ENCODE measurements at regions not wholly inside any gene's neighbourhood (a gene's known extent, or its start where the extent isn't known, plus 50 kb on each side); places are given as distances from the start of the nearest gene placed in this dataset.

DNA sequence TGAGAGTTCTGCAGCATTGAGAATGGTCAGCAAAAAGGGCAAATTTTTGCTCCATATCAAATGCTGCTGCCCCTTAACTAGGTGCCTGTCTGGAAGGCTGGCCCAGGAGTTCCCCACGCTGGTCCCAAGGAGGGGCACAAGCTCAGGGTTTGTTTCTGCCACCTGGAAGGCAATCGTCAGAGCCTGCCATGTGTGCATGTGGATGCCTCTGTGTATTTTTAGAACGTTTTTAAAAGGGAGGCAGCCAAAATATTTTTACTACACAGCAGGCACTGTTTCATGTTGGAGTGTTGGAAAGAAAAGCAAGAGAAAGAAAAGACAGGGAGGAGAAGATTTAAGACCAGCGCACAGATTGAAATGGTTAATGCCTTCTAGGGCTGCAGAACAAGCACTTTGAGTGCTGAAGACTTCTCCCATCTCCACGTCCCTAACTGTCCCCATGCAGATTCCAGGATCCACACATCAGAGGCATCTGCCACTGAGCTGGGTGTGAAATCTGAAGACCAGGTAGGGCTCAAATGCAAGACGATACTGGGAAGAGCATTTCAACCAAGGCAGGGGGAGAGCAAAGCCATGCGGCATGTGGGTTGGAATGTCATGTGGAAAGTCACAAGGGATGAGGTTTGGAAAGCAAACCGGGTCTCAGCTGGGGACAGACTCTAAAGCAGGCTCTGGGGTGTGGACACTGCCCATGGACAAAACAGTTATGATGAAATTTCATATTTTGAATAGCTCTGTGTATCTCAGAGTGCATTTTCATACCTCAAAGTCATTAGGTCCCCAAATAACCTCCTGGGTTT is 557.2 kb downstream of the BCL11B start:
- TF ChIP-seq, protein P1, sequence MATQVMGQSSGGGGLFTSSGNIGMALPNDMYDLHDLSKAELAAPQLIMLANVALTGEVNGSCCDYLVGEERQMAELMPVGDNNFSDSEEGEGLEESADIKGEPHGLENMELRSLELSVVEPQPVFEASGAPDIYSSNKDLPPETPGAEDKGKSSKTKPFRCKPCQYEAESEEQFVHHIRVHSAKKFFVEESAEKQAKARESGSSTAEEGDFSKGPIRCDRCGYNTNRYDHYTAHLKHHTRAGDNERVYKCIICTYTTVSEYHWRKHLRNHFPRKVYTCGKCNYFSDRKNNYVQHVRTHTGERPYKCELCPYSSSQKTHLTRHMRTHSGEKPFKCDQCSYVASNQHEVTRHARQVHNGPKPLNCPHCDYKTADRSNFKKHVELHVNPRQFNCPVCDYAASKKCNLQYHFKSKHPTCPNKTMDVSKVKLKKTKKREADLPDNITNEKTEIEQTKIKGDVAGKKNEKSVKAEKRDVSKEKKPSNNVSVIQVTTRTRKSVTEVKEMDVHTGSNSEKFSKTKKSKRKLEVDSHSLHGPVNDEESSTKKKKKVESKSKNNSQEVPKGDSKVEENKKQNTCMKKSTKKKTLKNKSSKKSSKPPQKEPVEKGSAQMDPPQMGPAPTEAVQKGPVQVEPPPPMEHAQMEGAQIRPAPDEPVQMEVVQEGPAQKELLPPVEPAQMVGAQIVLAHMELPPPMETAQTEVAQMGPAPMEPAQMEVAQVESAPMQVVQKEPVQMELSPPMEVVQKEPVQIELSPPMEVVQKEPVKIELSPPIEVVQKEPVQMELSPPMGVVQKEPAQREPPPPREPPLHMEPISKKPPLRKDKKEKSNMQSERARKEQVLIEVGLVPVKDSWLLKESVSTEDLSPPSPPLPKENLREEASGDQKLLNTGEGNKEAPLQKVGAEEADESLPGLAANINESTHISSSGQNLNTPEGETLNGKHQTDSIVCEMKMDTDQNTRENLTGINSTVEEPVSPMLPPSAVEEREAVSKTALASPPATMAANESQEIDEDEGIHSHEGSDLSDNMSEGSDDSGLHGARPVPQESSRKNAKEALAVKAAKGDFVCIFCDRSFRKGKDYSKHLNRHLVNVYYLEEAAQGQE (IDR thresholded peaks at IDR 0.05; ENCODE audit: low read depth): no peak
- TF ChIP-seq FOXM1 (IDR thresholded peaks at IDR 0.05; ENCODE audit: borderline replicate concordance, low read depth) (no peak), TCF12 (IDR thresholded peaks at IDR 0.05; ENCODE audit: low read depth) (no peak)

DNA sequence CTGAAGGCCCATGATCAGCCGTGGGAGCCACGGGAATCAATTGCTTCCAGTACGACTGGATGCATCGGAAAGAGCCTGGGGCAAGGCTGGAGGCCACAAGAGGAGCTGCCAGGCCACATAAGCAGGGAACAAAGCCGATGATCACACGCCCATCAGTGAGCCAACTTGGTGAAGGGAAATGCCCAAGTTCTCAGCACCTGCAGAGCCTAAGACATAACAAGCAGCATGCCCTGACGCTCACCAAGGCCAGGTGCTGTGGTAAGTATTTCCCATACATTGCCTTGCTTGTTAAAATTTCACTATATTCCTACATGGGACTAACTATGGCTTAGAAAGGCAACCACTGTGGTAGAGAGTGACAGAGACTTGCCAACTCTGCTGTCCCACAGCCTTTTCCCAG is 555.9 kb downstream of the BCL11B start:
- TF ChIP-seq TCF12 (IDR thresholded peaks at IDR 0.05; ENCODE audit: low read depth) (no peak), NFIC (IDR thresholded peaks at IDR 0.05) (no peak), CEBPB (IDR thresholded peaks at IDR 0.05) (no peak), CREB1 (IDR thresholded peaks at IDR 0.05; ENCODE audit: low read depth) (no peak)

DNA sequence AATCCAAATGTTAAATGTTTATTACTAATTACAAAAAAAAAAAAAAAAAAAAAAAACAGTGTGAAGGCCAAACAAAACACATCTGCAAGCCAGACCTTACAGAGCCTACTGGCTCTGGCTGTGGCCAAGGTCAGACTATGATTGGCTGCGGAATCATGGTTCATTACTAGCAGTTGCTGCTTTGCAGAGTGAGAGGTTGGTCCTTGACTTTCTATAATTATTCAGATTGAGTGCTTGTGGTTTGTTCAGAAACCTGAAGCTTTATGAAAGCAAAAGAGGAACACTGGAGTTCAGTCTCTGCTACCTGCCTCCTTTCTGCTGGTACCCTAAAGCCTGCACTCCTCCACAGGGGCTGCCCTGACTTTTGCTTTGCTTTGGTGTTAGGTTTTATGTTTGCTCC is 550.9 kb downstream of the BCL11B start:
- no peak for TF ChIP-seq EP300 (IDR thresholded peaks at IDR 0.05; ENCODE audit: borderline replicate concordance)
- no peak for TF ChIP-seq TAF1 (IDR thresholded peaks at IDR 0.05; ENCODE audit: low read depth)
- no peak for TF ChIP-seq FOXM1 (IDR thresholded peaks at IDR 0.05; ENCODE audit: borderline replicate concordance, low read depth)
- TF ChIP-seq, protein P2, sequence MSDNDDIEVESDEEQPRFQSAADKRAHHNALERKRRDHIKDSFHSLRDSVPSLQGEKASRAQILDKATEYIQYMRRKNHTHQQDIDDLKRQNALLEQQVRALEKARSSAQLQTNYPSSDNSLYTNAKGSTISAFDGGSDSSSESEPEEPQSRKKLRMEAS (IDR thresholded peaks at IDR 0.05): no peak

DNA sequence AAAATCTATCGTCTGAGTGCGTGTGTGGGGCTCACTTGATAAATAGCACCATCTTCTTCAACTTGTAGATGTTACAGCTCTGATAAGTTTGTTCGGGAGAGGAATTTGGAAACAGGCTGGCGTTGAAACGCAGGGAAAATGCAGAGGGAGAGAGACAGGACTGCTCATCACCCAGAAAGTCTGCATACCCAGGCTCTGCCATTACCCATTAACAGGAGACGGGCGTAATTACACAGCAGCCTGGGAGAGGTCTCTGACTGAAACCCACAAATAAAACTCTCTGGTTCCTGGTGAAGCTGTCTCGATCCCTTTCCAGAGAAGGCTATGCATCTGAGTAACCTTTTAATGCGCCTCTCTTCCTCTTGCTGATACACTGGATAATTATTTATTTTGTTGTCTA is 547.3 kb downstream of the BCL11B start:
- TF ChIP-seq CEBPB (IDR thresholded peaks at IDR 0.05): no peak
- no peak for TF ChIP-seq NFIC (IDR thresholded peaks at IDR 0.05)
- TF ChIP-seq FOXM1 (IDR thresholded peaks at IDR 0.05; ENCODE audit: borderline replicate concordance, low read depth): no peak
- TF ChIP-seq TEAD4 (IDR thresholded peaks at IDR 0.05): no peak
- TF ChIP-seq EGR1 (IDR thresholded peaks at IDR 0.05): no peak
- TF ChIP-seq, protein P2 (IDR thresholded peaks at IDR 0.05): no peak
- no peak for TF ChIP-seq TAF1 (IDR thresholded peaks at IDR 0.05; ENCODE audit: low read depth)
- TF ChIP-seq, protein P1 (IDR thresholded peaks at IDR 0.05; ENCODE audit: low read depth): no peak
- TF ChIP-seq RAD21 (IDR thresholded peaks at IDR 0.05; ENCODE audit: low read depth): no peak
- TF ChIP-seq EP300 (IDR thresholded peaks at IDR 0.05; ENCODE audit: borderline replicate concordance): no peak

DNA sequence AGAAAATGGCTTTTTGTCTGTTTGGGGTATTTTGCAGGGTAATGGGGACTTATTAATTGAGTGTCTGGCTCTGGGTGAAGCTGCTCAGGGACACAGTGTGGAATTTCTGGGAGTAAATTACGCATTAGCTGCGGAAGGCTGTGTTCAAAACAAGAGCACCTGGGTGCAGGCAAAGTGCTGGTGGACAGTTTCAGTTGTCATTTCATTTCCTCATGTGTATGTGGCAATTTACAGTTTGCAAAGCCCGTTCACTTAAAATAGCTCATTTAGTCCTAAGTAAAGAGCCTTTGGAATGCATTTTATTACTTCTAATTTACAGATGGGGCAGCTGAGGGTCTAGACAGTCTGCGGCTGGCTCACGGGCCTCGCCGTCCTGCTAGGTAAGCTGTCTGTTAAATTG is 546.8 kb downstream of the BCL11B start:
- TF ChIP-seq CEBPB (IDR thresholded peaks at IDR 0.05): no peak
- TF ChIP-seq CREB1 (IDR thresholded peaks at IDR 0.05; ENCODE audit: low read depth): no peak
- TF ChIP-seq YY1 (IDR thresholded peaks at IDR 0.05; ENCODE audit: low read depth): no peak
- TF ChIP-seq RAD21 (IDR thresholded peaks at IDR 0.05; ENCODE audit: low read depth): no peak
- TF ChIP-seq FOXM1 (IDR thresholded peaks at IDR 0.05; ENCODE audit: borderline replicate concordance, low read depth): no peak
- TF ChIP-seq, protein P2 (IDR thresholded peaks at IDR 0.05): no peak
- no peak for TF ChIP-seq TAF1 (IDR thresholded peaks at IDR 0.05; ENCODE audit: low read depth)

DNA sequence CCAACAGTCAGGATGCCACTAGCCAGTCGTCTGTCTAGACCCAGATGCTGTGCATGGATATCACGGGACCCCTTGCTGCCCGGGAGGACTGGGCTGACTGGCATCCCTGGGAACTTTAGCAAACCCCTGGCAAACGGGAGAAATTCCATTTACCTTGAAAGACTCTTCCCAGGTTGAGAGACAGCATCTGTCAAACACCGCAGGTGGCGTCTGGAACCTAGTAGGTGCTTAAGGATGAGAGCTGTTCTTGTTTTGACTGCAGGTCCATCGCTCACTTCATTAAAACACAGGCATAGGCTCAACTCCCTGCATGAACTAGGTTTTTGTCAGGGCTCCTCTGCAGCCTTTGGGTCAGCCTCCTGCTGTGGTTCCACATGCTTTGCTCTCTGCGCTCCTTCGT is 546.3 kb downstream of the BCL11B start:
- TF ChIP-seq ZBTB7A (IDR thresholded peaks at IDR 0.05; ENCODE audit: low read depth) (no peak), TCF12 (IDR thresholded peaks at IDR 0.05; ENCODE audit: low read depth) (no peak), EGR1 (IDR thresholded peaks at IDR 0.05) (no peak), CREB1 (IDR thresholded peaks at IDR 0.05; ENCODE audit: low read depth) (no peak), YY1 (IDR thresholded peaks at IDR 0.05; ENCODE audit: low read depth) (no peak), RAD21 (IDR thresholded peaks at IDR 0.05; ENCODE audit: low read depth) (no peak), TAF1 (IDR thresholded peaks at IDR 0.05; ENCODE audit: low read depth) (no peak), TEAD4 (IDR thresholded peaks at IDR 0.05) (no peak), CEBPB (IDR thresholded peaks at IDR 0.05) (no peak)
- TF ChIP-seq, protein P1 (IDR thresholded peaks at IDR 0.05; ENCODE audit: low read depth): no peak
- TF ChIP-seq, protein P2 (IDR thresholded peaks at IDR 0.05): no peak
